ENCODE measurements at regions not wholly inside any gene's neighbourhood (a gene's known extent, or its start where the extent isn't known, plus 50 kb on each side); places are given as distances from the start of the nearest gene placed in this dataset.

DNA sequence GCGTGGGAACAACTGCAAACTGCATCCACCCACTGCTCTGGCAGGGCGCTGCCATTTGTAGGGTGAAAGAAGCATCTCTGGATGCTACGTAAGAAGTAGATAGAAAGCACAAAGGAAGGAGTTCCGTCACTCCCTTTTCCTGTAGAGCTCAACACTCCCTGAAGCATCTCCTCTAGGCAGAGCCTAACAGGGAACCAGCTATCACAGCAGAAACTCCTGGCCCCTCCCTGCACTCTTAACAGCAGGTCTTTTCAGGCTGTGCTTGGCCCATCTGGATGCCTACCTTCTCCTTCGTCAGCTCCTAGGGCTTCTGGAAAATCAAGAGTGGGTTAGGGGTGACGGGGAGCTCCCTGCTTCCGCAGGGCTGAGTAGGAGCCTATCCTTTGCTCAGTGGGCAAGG, 112.9 kb upstream of the TLL1 start:
- TF ChIP-seq, protein P1, sequence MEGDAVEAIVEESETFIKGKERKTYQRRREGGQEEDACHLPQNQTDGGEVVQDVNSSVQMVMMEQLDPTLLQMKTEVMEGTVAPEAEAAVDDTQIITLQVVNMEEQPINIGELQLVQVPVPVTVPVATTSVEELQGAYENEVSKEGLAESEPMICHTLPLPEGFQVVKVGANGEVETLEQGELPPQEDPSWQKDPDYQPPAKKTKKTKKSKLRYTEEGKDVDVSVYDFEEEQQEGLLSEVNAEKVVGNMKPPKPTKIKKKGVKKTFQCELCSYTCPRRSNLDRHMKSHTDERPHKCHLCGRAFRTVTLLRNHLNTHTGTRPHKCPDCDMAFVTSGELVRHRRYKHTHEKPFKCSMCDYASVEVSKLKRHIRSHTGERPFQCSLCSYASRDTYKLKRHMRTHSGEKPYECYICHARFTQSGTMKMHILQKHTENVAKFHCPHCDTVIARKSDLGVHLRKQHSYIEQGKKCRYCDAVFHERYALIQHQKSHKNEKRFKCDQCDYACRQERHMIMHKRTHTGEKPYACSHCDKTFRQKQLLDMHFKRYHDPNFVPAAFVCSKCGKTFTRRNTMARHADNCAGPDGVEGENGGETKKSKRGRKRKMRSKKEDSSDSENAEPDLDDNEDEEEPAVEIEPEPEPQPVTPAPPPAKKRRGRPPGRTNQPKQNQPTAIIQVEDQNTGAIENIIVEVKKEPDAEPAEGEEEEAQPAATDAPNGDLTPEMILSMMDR (IDR thresholded peaks at IDR 0.05), result no peak
- TF ChIP-seq POLR2A (IDR thresholded peaks at IDR 0.05), result no peak

Measured in Peyer's patch (tissue), 4 donors.